ENCODE measurements at regions not wholly inside any gene's neighbourhood (a gene's known extent, or its start where the extent isn't known, plus 50 kb on each side); places are given as distances from the start of the nearest gene placed in this dataset.

DNA sequence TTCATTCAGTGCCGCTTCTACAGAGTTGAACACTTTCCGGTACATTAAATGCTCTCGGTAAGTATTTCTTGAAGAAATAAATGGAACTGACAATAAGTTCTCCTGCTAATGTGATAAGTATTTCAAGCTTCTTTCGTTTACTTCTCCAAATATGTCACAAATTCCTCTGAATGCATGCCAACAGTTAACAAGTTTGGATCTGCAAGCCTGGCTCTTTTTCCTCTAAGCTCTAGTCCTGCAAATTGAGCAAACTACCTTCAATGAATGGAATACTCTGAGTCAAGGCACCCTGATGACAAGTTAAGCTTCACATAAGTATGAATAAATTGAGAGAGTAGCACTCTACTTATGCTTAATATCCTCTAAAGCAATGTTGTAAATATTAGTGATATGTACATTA is 403.6 kb downstream of the PDGFC start:
- TF ChIP-seq, protein P1, sequence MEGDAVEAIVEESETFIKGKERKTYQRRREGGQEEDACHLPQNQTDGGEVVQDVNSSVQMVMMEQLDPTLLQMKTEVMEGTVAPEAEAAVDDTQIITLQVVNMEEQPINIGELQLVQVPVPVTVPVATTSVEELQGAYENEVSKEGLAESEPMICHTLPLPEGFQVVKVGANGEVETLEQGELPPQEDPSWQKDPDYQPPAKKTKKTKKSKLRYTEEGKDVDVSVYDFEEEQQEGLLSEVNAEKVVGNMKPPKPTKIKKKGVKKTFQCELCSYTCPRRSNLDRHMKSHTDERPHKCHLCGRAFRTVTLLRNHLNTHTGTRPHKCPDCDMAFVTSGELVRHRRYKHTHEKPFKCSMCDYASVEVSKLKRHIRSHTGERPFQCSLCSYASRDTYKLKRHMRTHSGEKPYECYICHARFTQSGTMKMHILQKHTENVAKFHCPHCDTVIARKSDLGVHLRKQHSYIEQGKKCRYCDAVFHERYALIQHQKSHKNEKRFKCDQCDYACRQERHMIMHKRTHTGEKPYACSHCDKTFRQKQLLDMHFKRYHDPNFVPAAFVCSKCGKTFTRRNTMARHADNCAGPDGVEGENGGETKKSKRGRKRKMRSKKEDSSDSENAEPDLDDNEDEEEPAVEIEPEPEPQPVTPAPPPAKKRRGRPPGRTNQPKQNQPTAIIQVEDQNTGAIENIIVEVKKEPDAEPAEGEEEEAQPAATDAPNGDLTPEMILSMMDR (IDR thresholded peaks at IDR 0.05) = no peak
- TF ChIP-seq EP300 (IDR thresholded peaks at IDR 0.05) = no peak
- no peak for TF ChIP-seq POLR2A (IDR thresholded peaks at IDR 0.05)
- no peak for TF ChIP-seq POLR2AphosphoS5 (IDR thresholded peaks at IDR 0.05)

Data from suprapubic skin (tissue), 4 donors.